NT2/D1 (cell line): ENCODE measurements at regions not wholly inside any gene's neighbourhood (a gene's known extent, or its start where the extent isn't known, plus 50 kb on each side); places are given as distances from the start of the nearest gene placed in this dataset.
"Not testable (repeated sequence)": the region's sequence is repeated elsewhere in the genome, so short reads cannot be mapped to it uniquely, and the experiment has no call there.

Source experiments
- DNase-seq: peaks from one replicate; pipeline ENCODE4 v3.0.0-alpha.2; 2011; ENCODE audit warnings: low read depth, low spot score
- H3K27me3 ChIP-seq: 2 replicates; pipeline ENCODE4 v1.6.0; 2011; ENCODE audit warnings: mild to moderate bottlenecking; ENCODE audit not compliant: insufficient read length, insufficient read depth
- H3K36me3 ChIP-seq: 2 replicates; pipeline ENCODE4 v1.6.1; 2011; ENCODE audit warnings: mild to moderate bottlenecking, low read length, mixed read lengths; ENCODE audit not compliant: insufficient read depth, insufficient read length
- H3K4me1 ChIP-seq: 2 replicates; pipeline ENCODE4 v1.5.1; 2011; ENCODE audit not compliant: insufficient read depth, insufficient read length
- H3K4me3 ChIP-seq: 2 replicates; pipeline ENCODE4 v1.5.1; 2011; ENCODE audit warnings: low read depth; ENCODE audit not compliant: insufficient read length
- H3K9ac ChIP-seq: 2 replicates; pipeline ENCODE4 v1.6.0; 2011; ENCODE audit warnings: low read depth; ENCODE audit not compliant: insufficient read length
- H3K9me3 ChIP-seq: 2 replicates; pipeline ENCODE4 v1.5.1; 2011; ENCODE audit warnings: mild to moderate bottlenecking, low read length; ENCODE audit not compliant: insufficient read depth
- SUZ12 ChIP-seq: IDR thresholded peaks from 2 replicates; pipeline ENCODE4 v1.6.1; 2011; ENCODE audit not compliant: insufficient read length, insufficient read depth; ENCODE audit errors: extremely low read depth
- YY1 ChIP-seq: IDR thresholded peaks from 2 replicates; pipeline ENCODE4 v1.6.1; 2011; ENCODE audit not compliant: insufficient read length, insufficient read depth
- ZNF274 ChIP-seq: IDR thresholded peaks from 2 replicates; pipeline ENCODE4 v1.6.1; 2011; ENCODE audit warnings: mild to moderate bottlenecking, low read depth, low read length

- Histone ChIP-seq H3K9me3 (no peaks in the 10 kb centered on the region), H3K4me3 (no peak overlapping the region), H3K4me1 (no peaks in the 10 kb centered on the region), H3K9ac (no peak overlapping the region), H3K36me3 (no peaks in the 10 kb centered on the region), H3K27me3 (no peaks in the 10 kb centered on the region)
- no peak for DNase-seq
- TF ChIP-seq YY1 (no peak), SUZ12 (no peak), ZNF274 (no peak)
Measured at GRCh38 chr4:23023121-23023520, 330.4 kb downstream of the GBA3 start.

- no peak for DNase-seq
- Histone ChIP-seq H3K9me3 (no peaks in the 10 kb centered on the region), H3K4me1 (no peaks in the 10 kb centered on the region)
Measured at GRCh38 chr4:23022032-23022431, 329.3 kb downstream of the GBA3 start.

GRCh38 chr4:23021040-23021439, 328.3 kb downstream of the GBA3 start:
- no peaks in the 10 kb centered on the region for H3K9me3 ChIP-seq
- H3K4me3 ChIP-seq, result no peak overlapping the region

More at GRCh38 chr4:23022032-23022431, 329.3 kb downstream of the GBA3 start:
- TF ChIP-seq ZNF274, result no peak
- TF ChIP-seq SUZ12, result no peak
- TF ChIP-seq YY1, result no peak
- H3K27me3 ChIP-seq, result no peaks in the 10 kb centered on the region
- H3K36me3 ChIP-seq, result no peaks in the 10 kb centered on the region
- no peak overlapping the region for H3K9ac ChIP-seq
- no peak overlapping the region for H3K4me3 ChIP-seq

GRCh38 chr4:23020399-23020798, 327.7 kb downstream of the GBA3 start:
- not testable (repeated sequence) for DNase-seq, H3K9ac ChIP-seq, H3K27me3 ChIP-seq, H3K36me3 ChIP-seq, H3K4me1 ChIP-seq, H3K9me3 ChIP-seq, H3K4me3 ChIP-seq

More at GRCh38 chr4:23021040-23021439, 328.3 kb downstream of the GBA3 start:
- H3K36me3 ChIP-seq, result no peaks in the 10 kb centered on the region
- TF ChIP-seq ZNF274 (no peak), YY1 (no peak), SUZ12 (no peak)
- DNase-seq, result no peak
- H3K27me3 ChIP-seq, result no peaks in the 10 kb centered on the region
- no peaks in the 10 kb centered on the region for H3K4me1 ChIP-seq
- no peak overlapping the region for H3K9ac ChIP-seq

GRCh38 chr4:23016981-23017380, 324.2 kb downstream of the GBA3 start:
- Histone ChIP-seq H3K36me3 (no peaks in the 10 kb centered on the region), H3K9me3 (no peaks in the 10 kb centered on the region)
- TF ChIP-seq ZNF274 (no peak), SUZ12 (no peak), YY1 (no peak)

GRCh38 chr4:23015821-23016220, 323.1 kb downstream of the GBA3 start:
- no peak for DNase-seq

More at GRCh38 chr4:23016981-23017380, 324.2 kb downstream of the GBA3 start:
- H3K4me1 ChIP-seq, result no peaks in the 10 kb centered on the region
- no peak overlapping the region for H3K9ac ChIP-seq
- DNase-seq, result no peak
- no peaks in the 10 kb centered on the region for H3K27me3 ChIP-seq
- H3K4me3 ChIP-seq, result no peak overlapping the region

GRCh38 chr4:23009093-23009492, 316.4 kb downstream of the GBA3 start:
- no peaks in the 10 kb centered on the region for H3K27me3 ChIP-seq
- TF ChIP-seq ZNF274 (no peak), YY1 (no peak), SUZ12 (no peak)
- no peak overlapping the region for H3K9ac ChIP-seq
- no peak for DNase-seq
- no peaks in the 10 kb centered on the region for H3K36me3 ChIP-seq
- H3K4me1 ChIP-seq, result no peaks in the 10 kb centered on the region
- H3K4me3 ChIP-seq, result no peak overlapping the region
- no peaks in the 10 kb centered on the region for H3K9me3 ChIP-seq

More at GRCh38 chr4:23015821-23016220, 323.1 kb downstream of the GBA3 start:
- Histone ChIP-seq H3K9me3 (no peaks in the 10 kb centered on the region), H3K36me3 (no peaks in the 10 kb centered on the region), H3K4me1 (no peaks in the 10 kb centered on the region), H3K4me3 (no peak overlapping the region), H3K9ac (no peak overlapping the region), H3K27me3 (no peaks in the 10 kb centered on the region)
- no peak for TF ChIP-seq SUZ12
- TF ChIP-seq YY1, result no peak
- no peak for TF ChIP-seq ZNF274

GRCh38 chr4:23006756-23007155, 314.0 kb downstream of the GBA3 start:
- no peak overlapping the region for H3K4me3 ChIP-seq

More at GRCh38 chr4:23006756-23007155, 314.0 kb downstream of the GBA3 start:
- H3K4me1 ChIP-seq, result no peaks in the 10 kb centered on the region
- H3K27me3 ChIP-seq, result no peaks in the 10 kb centered on the region
- H3K9me3 ChIP-seq, result no peaks in the 10 kb centered on the region
- H3K9ac ChIP-seq, result no peak overlapping the region
- TF ChIP-seq SUZ12 (no peak), YY1 (no peak), ZNF274 (no peak)
- no peaks in the 10 kb centered on the region for H3K36me3 ChIP-seq
- DNase-seq, result no peak
